Endothelial cell of umbilical vein (primary cell): ENCODE measurements at regions not wholly inside any gene's neighbourhood (a gene's known extent, or its start where the extent isn't known, plus 50 kb on each side); places are given as distances from the start of the nearest gene placed in this dataset.

Source experiments
- BruUV-seq: library from RNA; stranded (reverse); fragments of 400-500 nt; replicated peaks from 2 replicates; lab custom pipeline; 2021; lab: Mats Ljungman, UMichigan
- CTCF ChIA-PET: fragments of 300-600, 350-600 bp; sonication (Branson Sonifier 250); formaldehyde crosslinking; loops from one replicate; lab custom pipeline; 2021; ENCODE audit warnings: antibody characterized with exemption, inconsistent platforms; lab: Charles Lee
- POLR2A ChIA-PET: fragments of 300-600, 350-600 bp; sonication (Branson Sonifier 250); formaldehyde crosslinking; loops from one replicate; lab custom pipeline; 2021; ENCODE audit warnings: antibody characterized with exemption, inconsistent platforms; lab: Charles Lee
- DNase-seq: peaks from one replicate; pipeline ENCODE4 v3.0.0-alpha.2; 2011; ENCODE audit warnings: low read depth, low spot score
- FAIRE-seq: peaks from 2 replicates; lab custom pipeline; 2011; peaks lifted over from hg19 to GRCh38; lab: Jason Lieb, UNC
- H2AFZ ChIP-seq: 2 replicates; pipeline ENCODE4 v1.6.0; 2012; ENCODE audit warnings: low read depth, low read length, control low read depth, inconsistent platforms
- H3K27ac ChIP-seq: 2 replicates; pipeline ENCODE4 v1.5.1; 2011; ENCODE audit warnings: low read depth, mild to moderate bottlenecking, control low read depth, low read length, moderate library complexity; ENCODE audit not compliant: insufficient read depth
- H3K27me3 ChIP-seq, 2 experiments: 2 replicates each; pipeline versions ENCODE4 v1.6.0 to v1.6.1; 2011; ENCODE audit warnings: low read length in 2 of 2, mixed read lengths in 1 of 2; ENCODE audit not compliant: control insufficient read depth in 2 of 2, insufficient read depth in 2 of 2
- H3K36me3 ChIP-seq, 2 experiments: 2 replicates in 1 of 2; 3 replicates in 1 of 2; pipeline ENCODE4 v1.5.1; 2011; ENCODE audit warnings: low read length in 2 of 2, mild to moderate bottlenecking in 1 of 2, moderate library complexity in 1 of 2; ENCODE audit not compliant: control insufficient read depth in 2 of 2, insufficient read depth in 2 of 2; ENCODE audit errors: extremely low read depth in 1 of 2
- H3K4me1 ChIP-seq: 3 replicates; pipeline ENCODE4 v1.5.1; 2011; ENCODE audit warnings: mild to moderate bottlenecking, low read length; ENCODE audit not compliant: control insufficient read depth, insufficient read depth; ENCODE audit errors: extremely low read depth
- H3K4me2 ChIP-seq: 2 replicates; pipeline ENCODE4 v1.6.1; 2011; ENCODE audit warnings: low read length, control low read depth, mixed read lengths; ENCODE audit not compliant: insufficient read depth
- H3K4me3 ChIP-seq, 3 experiments: fragments of 200-600 bp in 1 of 3; sonication (generic), shearing (Covaris generic) in 1 of 3; replicated peaks in 1 of 3; 2 replicates each; pipeline ENCODE4 v1.5.1; 2011 to 2016; ENCODE audit warnings: control low read depth in 3 of 3, low read length in 3 of 3, mild to moderate bottlenecking in 2 of 3, inconsistent platforms in 1 of 3, low read depth in 1 of 3, moderate library complexity in 1 of 3; ENCODE audit not compliant: insufficient read depth in 1 of 3
- H3K79me2 ChIP-seq: 2 replicates; pipeline ENCODE4 v1.6.0; 2012; ENCODE audit warnings: low read length, inconsistent platforms; ENCODE audit not compliant: control insufficient read depth, insufficient read depth
- H3K9ac ChIP-seq: replicated peaks from 2 replicates; pipeline ENCODE3; 2011; ENCODE audit warnings: low read length, control low read depth; ENCODE audit not compliant: insufficient read depth; ENCODE audit errors: extremely low read depth
- H3K9me1 ChIP-seq: replicated peaks from 3 replicates; pipeline ENCODE4 v1.6.0; 2011; ENCODE audit warnings: mild to moderate bottlenecking, low read length; ENCODE audit not compliant: control insufficient read depth, insufficient read depth; ENCODE audit errors: extremely low read depth
- H3K9me3 ChIP-seq: replicated peaks from 2 replicates; pipeline ENCODE4 v1.5.1; 2012; ENCODE audit warnings: low read length, inconsistent platforms; ENCODE audit not compliant: control insufficient read depth, insufficient read depth
- H4K20me1 ChIP-seq: replicated peaks from 2 replicates; pipeline ENCODE3; 2011; ENCODE audit warnings: mild to moderate bottlenecking, low read length; ENCODE audit not compliant: control insufficient read depth, insufficient read depth; ENCODE audit errors: extremely low read depth
- CTCF ChIP-seq, 2 donors: IDR thresholded peaks; 1 replicate in 1 of 2; 2 replicates in 1 of 2; pipeline ENCODE4 v1.5.1; 2011; ENCODE audit warnings: low read length in 2 of 2, mild to moderate bottlenecking in 2 of 2, moderate library complexity in 2 of 2, control low read depth in 1 of 2, inconsistent platforms in 1 of 2, low read depth in 1 of 2; ENCODE audit not compliant: insufficient read depth in 1 of 2; ENCODE audit errors: extremely low read depth in 1 of 2
- EZH2 ChIP-seq: IDR thresholded peaks from 2 replicates; pipeline ENCODE4 v1.6.1; 2012; ENCODE audit warnings: borderline replicate concordance, low read depth, mild to moderate bottlenecking, moderate library complexity, low read length, inconsistent platforms; ENCODE audit not compliant: severe bottlenecking
- FOS ChIP-seq: IDR thresholded peaks from 2 replicates; pipeline ENCODE4 v1.6.1; 2011; ENCODE audit warnings: mild to moderate bottlenecking, low read length, moderate library complexity, borderline replicate concordance; ENCODE audit not compliant: insufficient read depth
- GATA2 ChIP-seq: IDR thresholded peaks from 2 replicates; pipeline ENCODE4 v1.7.0; 2011; ENCODE audit warnings: low read depth, mild to moderate bottlenecking, moderate library complexity, mixed read lengths, low read length; ENCODE audit not compliant: insufficient read length, insufficient read depth
- JUN ChIP-seq: IDR thresholded peaks from 2 replicates; pipeline ENCODE4 v1.6.1; 2011; ENCODE audit warnings: borderline replicate concordance, low read depth; ENCODE audit not compliant: insufficient read length, insufficient read depth
- MAX ChIP-seq: IDR thresholded peaks from 2 replicates; pipeline ENCODE4 v1.6.1; 2011; ENCODE audit not compliant: insufficient read depth, insufficient read length
- MYC ChIP-seq: IDR thresholded peaks from one replicate; pipeline ENCODE4 v1.6.1; 2011; ENCODE audit warnings: mild to moderate bottlenecking, low read depth, low read length
- POLR2A ChIP-seq: IDR thresholded peaks from 2 replicates; pipeline ENCODE4 v1.6.1; 2012; ENCODE audit warnings: low read depth, mild to moderate bottlenecking, control low read depth, low read length
- POLR2AphosphoS5 ChIP-seq: IDR thresholded peaks from 2 replicates; pipeline ENCODE4 v1.6.1; 2012; ENCODE audit warnings: low read depth, mild to moderate bottlenecking, control low read depth, low read length, moderate library complexity; ENCODE audit not compliant: insufficient read depth
- dilution Hi-C: fragments of 300-500 bp; cut with MboI; formaldehyde crosslinking; loops from one replicate; pipeline ENCODE4 v1.15.0; 2019; ENCODE audit warnings: low sequenced_read_pairs; ENCODE audit not compliant: extremely low pct_ligation_motif_present
- intact Hi-C: fragments of 100-400 bp; cut with micrococcal nuclease; formaldehyde crosslinking; loops from one replicate; pipeline ENCODE4 v1.10.0; 2022

GRCh38 chr7:68674826-68675225, 923.4 kb upstream of the AUTS2 start:
- dilution Hi-C loops = no loop called here
- Histone ChIP-seq H4K20me1 (no peaks in the 10 kb centered on the region), H3K27ac (no peak overlapping the region), H3K9ac (no peak overlapping the region), H3K27me3 (no peaks in the 10 kb centered on the region), H3K9me3 (peaks cover 5% of the 10 kb centered on the region), H3K4me3 (no peak overlapping the region), H3K4me2 (no peak overlapping the region), H2AFZ (no peak overlapping the region), H3K4me1 (no peaks in the 10 kb centered on the region), H3K36me3 (no peaks in the 10 kb centered on the region), H3K9me1 (no peaks in the 10 kb centered on the region), H3K79me2 (no peaks in the 10 kb centered on the region)
- no peak for DNase-seq
- ChIA-PET POLR2A (no interaction called here), CTCF (no interaction called here)
- intact Hi-C loops = no loop called here
- BruUV-seq = no TSS peak
- TF ChIP-seq POLR2A (no peak), MYC (no peak), FOS (no peak), EZH2 (no peak), MAX (no peak), CTCF (IDR thresholded peaks at IDR 0.05; ENCODE audit: extremely low read depth in 1 of 2, insufficient read depth in 1 of 2, low read depth in 1 of 2, low read length in 2 of 2) (no peak), JUN (no peak), GATA2 (no peak), POLR2AphosphoS5 (no peak)
- no peak for FAIRE-seq
